ENCODE measurements at regions not wholly inside any gene's neighbourhood (a gene's known extent, or its start where the extent isn't known, plus 50 kb on each side); places are given as distances from the start of the nearest gene placed in this dataset.

DNA sequence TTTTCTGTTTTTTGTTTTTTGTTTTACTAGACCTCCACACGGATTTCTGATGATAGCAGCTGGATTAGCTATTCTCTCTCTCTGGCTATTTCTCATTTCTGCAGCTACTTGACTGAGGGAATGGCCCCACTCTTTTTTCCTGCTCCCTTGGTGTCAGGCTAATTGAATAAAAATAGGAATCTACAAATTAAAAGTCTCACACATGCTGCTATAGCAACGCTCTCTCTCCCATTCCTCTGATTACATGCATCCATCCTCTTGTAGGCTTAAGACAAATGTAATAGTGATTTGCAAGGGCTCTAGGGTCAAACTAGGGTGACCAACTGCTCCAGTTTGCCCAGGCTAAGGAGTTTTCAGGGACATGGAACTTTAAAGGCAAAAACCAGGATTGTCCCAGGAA lies 221.8 kb downstream of the PHLDA1 start:
- no peak for TF ChIP-seq POLR2AphosphoS5 (IDR thresholded peaks at IDR 0.05; ENCODE audit: low read depth)
- TF ChIP-seq, protein P1, sequence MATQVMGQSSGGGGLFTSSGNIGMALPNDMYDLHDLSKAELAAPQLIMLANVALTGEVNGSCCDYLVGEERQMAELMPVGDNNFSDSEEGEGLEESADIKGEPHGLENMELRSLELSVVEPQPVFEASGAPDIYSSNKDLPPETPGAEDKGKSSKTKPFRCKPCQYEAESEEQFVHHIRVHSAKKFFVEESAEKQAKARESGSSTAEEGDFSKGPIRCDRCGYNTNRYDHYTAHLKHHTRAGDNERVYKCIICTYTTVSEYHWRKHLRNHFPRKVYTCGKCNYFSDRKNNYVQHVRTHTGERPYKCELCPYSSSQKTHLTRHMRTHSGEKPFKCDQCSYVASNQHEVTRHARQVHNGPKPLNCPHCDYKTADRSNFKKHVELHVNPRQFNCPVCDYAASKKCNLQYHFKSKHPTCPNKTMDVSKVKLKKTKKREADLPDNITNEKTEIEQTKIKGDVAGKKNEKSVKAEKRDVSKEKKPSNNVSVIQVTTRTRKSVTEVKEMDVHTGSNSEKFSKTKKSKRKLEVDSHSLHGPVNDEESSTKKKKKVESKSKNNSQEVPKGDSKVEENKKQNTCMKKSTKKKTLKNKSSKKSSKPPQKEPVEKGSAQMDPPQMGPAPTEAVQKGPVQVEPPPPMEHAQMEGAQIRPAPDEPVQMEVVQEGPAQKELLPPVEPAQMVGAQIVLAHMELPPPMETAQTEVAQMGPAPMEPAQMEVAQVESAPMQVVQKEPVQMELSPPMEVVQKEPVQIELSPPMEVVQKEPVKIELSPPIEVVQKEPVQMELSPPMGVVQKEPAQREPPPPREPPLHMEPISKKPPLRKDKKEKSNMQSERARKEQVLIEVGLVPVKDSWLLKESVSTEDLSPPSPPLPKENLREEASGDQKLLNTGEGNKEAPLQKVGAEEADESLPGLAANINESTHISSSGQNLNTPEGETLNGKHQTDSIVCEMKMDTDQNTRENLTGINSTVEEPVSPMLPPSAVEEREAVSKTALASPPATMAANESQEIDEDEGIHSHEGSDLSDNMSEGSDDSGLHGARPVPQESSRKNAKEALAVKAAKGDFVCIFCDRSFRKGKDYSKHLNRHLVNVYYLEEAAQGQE (IDR thresholded peaks at IDR 0.05; ENCODE audit: insufficient replicate concordance, low read depth): no peak
- TF ChIP-seq SPI1 (IDR thresholded peaks at IDR 0.05; ENCODE audit: borderline replicate concordance, low read depth): no peak
- TF ChIP-seq, protein P2, sequence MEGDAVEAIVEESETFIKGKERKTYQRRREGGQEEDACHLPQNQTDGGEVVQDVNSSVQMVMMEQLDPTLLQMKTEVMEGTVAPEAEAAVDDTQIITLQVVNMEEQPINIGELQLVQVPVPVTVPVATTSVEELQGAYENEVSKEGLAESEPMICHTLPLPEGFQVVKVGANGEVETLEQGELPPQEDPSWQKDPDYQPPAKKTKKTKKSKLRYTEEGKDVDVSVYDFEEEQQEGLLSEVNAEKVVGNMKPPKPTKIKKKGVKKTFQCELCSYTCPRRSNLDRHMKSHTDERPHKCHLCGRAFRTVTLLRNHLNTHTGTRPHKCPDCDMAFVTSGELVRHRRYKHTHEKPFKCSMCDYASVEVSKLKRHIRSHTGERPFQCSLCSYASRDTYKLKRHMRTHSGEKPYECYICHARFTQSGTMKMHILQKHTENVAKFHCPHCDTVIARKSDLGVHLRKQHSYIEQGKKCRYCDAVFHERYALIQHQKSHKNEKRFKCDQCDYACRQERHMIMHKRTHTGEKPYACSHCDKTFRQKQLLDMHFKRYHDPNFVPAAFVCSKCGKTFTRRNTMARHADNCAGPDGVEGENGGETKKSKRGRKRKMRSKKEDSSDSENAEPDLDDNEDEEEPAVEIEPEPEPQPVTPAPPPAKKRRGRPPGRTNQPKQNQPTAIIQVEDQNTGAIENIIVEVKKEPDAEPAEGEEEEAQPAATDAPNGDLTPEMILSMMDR (IDR thresholded peaks at IDR 0.05; ENCODE audit: insufficient read depth, low read length): no peak
- no peak for TF ChIP-seq GABPA (IDR thresholded peaks at IDR 0.05; ENCODE audit: low read depth)
- Histone ChIP-seq H3K27ac (replicated peaks) (no peak overlapping the region), H3K27me3 (ENCODE audit: insufficient read depth, poor library complexity, severe bottlenecking) (no peaks in the 10 kb centered on the region), H3K4me3 (replicated peaks; ENCODE audit: insufficient read depth, low read length) (no peak overlapping the region)
- DNase-seq (ENCODE audit: low read depth in 1 of 2, low spot score in 1 of 2): no peak

- TF ChIP-seq POLR2AphosphoS5 (IDR thresholded peaks at IDR 0.05; ENCODE audit: low read depth) (no peak), SPI1 (IDR thresholded peaks at IDR 0.05; ENCODE audit: borderline replicate concordance, low read depth) (no peak), GABPA (IDR thresholded peaks at IDR 0.05; ENCODE audit: low read depth) (no peak)
- TF ChIP-seq, protein P1 (IDR thresholded peaks at IDR 0.05; ENCODE audit: insufficient replicate concordance, low read depth): no peak
- TF ChIP-seq, protein P2 (IDR thresholded peaks at IDR 0.05; ENCODE audit: insufficient read depth, low read length): no peak
- H3K27me3 ChIP-seq (ENCODE audit: insufficient read depth, poor library complexity, severe bottlenecking): no peaks in the 10 kb centered on the region
- H3K4me3 ChIP-seq (replicated peaks; ENCODE audit: insufficient read depth, low read length): no peak overlapping the region
- no peak overlapping the region for H3K27ac ChIP-seq (replicated peaks)
- DNase-seq (ENCODE audit: low read depth in 1 of 2, low spot score in 1 of 2): no peak
These were observed 224.1 kb downstream of the PHLDA1 start for GRCh38 chr12:75807494-75807893.

DNA sequence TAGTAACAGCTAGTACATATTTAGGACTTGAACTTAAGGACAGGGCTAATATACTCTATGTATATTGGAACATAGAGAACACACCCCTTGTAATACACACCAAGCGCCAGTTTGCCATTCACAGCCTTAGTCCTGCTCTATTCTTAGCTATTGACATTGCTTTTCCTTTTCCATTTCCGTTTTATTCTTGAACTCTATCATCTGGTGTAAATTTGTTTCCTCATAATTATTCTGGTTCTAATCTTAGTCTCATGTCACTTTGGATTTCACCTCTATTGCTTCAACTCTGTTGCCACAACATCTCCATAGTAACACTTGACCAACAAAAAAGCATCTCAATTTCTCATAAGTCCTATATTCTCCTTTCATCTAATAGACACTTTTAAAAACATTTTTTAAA lies 225.7 kb downstream of the PHLDA1 start:
- H3K27ac ChIP-seq (replicated peaks): no peak overlapping the region
- H3K27me3 ChIP-seq (ENCODE audit: insufficient read depth, poor library complexity, severe bottlenecking): no peaks in the 10 kb centered on the region
- no peak overlapping the region for H3K4me3 ChIP-seq (replicated peaks; ENCODE audit: insufficient read depth, low read length)
- TF ChIP-seq, protein P2 (IDR thresholded peaks at IDR 0.05; ENCODE audit: insufficient read depth, low read length): no peak
- TF ChIP-seq, protein P1 (IDR thresholded peaks at IDR 0.05; ENCODE audit: insufficient replicate concordance, low read depth): no peak
- TF ChIP-seq SPI1 (IDR thresholded peaks at IDR 0.05; ENCODE audit: borderline replicate concordance, low read depth): no peak
- TF ChIP-seq POLR2AphosphoS5 (IDR thresholded peaks at IDR 0.05; ENCODE audit: low read depth): no peak
- no peak for TF ChIP-seq GABPA (IDR thresholded peaks at IDR 0.05; ENCODE audit: low read depth)
- no peak for DNase-seq (ENCODE audit: low read depth in 1 of 2, low spot score in 1 of 2)
